Liver (tissue), 3 donors: ENCODE measurements at regions not wholly inside any gene's neighbourhood (a gene's known extent, or its start where the extent isn't known, plus 50 kb on each side); places are given as distances from the start of the nearest gene placed in this dataset.

Experiments
- HNF4A ChIP-seq, 2 donors: conservative IDR thresholded peaks; 2 replicates each; pipeline ENCODE4 v1.6.1; 2016; ENCODE audit warnings: antibody characterized with exemption in 2 of 2, mild to moderate bottlenecking in 2 of 2
- HNF4G ChIP-seq: IDR thresholded peaks from 2 replicates; pipeline ENCODE4 v1.6.1; 2016; ENCODE audit warnings: antibody characterized with exemption
- JUND ChIP-seq, 2 donors: IDR thresholded peaks; 2 replicates each; pipeline ENCODE4 v1.6.1; 2016; ENCODE audit warnings: antibody characterized with exemption in 2 of 2
- RAD21 ChIP-seq, 2 donors: IDR thresholded peaks; 2 replicates each; pipeline ENCODE4 v1.6.1; 2016; ENCODE audit warnings: antibody characterized with exemption in 2 of 2, mild to moderate bottlenecking in 2 of 2
- TAF1 ChIP-seq: conservative IDR thresholded peaks from 2 replicates; pipeline ENCODE4 v1.6.1; 2016; ENCODE audit warnings: antibody characterized with exemption, mild to moderate bottlenecking
- YY1 ChIP-seq: IDR thresholded peaks from 2 replicates; pipeline ENCODE4 v1.6.1; 2016; ENCODE audit warnings: antibody characterized with exemption, mild to moderate bottlenecking
- TF ChIP-seq, protein P1 (sequence below): fragments of 150-350 bp; IDR thresholded peaks from 2 replicates; pipeline ENCODE4 v1.5.1; 2017; ENCODE audit warnings: improper control_type of control experiment, low read depth, low read length; ENCODE audit not compliant: missing input control
- TF ChIP-seq, protein P2 (sequence below): IDR thresholded peaks from 2 replicates; pipeline ENCODE4 v1.6.1; 2016; ENCODE audit warnings: antibody characterized with exemption, mild to moderate bottlenecking
- TF ChIP-seq, protein P3 (sequence below): IDR thresholded peaks from 2 replicates; pipeline ENCODE4 v1.6.1; 2016; ENCODE audit warnings: antibody characterized with exemption
- donor health status: healthy.
- donor health status: healthy.

DNA sequence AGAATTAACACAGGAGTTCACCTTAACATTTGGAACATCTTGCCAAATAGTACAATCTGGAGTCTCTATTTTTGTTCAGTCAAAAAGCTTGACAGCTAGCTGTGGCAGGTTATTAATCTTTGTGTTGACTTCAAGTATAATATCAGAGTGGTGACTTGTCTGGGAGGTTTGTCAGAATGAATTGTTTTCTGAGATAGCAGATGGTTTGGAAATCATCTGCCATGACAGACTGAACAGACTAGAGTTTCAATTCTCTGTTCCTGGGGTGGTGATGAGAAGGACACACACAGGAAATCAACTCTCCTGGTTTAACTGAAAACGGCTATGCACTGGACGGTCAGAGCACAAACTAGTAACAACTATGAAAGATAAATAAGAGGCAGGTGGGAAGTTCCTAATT, 203.3 kb upstream of the EMCN start:
- TF ChIP-seq, protein P1, sequence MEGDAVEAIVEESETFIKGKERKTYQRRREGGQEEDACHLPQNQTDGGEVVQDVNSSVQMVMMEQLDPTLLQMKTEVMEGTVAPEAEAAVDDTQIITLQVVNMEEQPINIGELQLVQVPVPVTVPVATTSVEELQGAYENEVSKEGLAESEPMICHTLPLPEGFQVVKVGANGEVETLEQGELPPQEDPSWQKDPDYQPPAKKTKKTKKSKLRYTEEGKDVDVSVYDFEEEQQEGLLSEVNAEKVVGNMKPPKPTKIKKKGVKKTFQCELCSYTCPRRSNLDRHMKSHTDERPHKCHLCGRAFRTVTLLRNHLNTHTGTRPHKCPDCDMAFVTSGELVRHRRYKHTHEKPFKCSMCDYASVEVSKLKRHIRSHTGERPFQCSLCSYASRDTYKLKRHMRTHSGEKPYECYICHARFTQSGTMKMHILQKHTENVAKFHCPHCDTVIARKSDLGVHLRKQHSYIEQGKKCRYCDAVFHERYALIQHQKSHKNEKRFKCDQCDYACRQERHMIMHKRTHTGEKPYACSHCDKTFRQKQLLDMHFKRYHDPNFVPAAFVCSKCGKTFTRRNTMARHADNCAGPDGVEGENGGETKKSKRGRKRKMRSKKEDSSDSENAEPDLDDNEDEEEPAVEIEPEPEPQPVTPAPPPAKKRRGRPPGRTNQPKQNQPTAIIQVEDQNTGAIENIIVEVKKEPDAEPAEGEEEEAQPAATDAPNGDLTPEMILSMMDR, result no peak
- no peak for TF ChIP-seq HNF4G
- TF ChIP-seq JUND (IDR thresholded peaks at IDR 0.05), result no peak
- no peak for TF ChIP-seq YY1
- TF ChIP-seq, protein P2, sequence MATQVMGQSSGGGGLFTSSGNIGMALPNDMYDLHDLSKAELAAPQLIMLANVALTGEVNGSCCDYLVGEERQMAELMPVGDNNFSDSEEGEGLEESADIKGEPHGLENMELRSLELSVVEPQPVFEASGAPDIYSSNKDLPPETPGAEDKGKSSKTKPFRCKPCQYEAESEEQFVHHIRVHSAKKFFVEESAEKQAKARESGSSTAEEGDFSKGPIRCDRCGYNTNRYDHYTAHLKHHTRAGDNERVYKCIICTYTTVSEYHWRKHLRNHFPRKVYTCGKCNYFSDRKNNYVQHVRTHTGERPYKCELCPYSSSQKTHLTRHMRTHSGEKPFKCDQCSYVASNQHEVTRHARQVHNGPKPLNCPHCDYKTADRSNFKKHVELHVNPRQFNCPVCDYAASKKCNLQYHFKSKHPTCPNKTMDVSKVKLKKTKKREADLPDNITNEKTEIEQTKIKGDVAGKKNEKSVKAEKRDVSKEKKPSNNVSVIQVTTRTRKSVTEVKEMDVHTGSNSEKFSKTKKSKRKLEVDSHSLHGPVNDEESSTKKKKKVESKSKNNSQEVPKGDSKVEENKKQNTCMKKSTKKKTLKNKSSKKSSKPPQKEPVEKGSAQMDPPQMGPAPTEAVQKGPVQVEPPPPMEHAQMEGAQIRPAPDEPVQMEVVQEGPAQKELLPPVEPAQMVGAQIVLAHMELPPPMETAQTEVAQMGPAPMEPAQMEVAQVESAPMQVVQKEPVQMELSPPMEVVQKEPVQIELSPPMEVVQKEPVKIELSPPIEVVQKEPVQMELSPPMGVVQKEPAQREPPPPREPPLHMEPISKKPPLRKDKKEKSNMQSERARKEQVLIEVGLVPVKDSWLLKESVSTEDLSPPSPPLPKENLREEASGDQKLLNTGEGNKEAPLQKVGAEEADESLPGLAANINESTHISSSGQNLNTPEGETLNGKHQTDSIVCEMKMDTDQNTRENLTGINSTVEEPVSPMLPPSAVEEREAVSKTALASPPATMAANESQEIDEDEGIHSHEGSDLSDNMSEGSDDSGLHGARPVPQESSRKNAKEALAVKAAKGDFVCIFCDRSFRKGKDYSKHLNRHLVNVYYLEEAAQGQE, result no peak
- no peak for TF ChIP-seq RAD21 (IDR thresholded peaks at IDR 0.05)
- no peak for TF ChIP-seq TAF1
- TF ChIP-seq, protein P3, sequence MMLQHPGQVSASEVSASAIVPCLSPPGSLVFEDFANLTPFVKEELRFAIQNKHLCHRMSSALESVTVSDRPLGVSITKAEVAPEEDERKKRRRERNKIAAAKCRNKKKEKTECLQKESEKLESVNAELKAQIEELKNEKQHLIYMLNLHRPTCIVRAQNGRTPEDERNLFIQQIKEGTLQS, result no peak
- no peak for TF ChIP-seq HNF4A (conservative IDR thresholded peaks at IDR 0.05)
